Thyroid gland (tissue), 4 donors: ENCODE measurements at regions not wholly inside any gene's neighbourhood (a gene's known extent, or its start where the extent isn't known, plus 50 kb on each side); places are given as distances from the start of the nearest gene placed in this dataset.

Experiments
- DNase-seq, 2 donors: peaks; one replicate each; pipeline ENCODE4 v3.0.0-alpha.2; 2019
- H3K27ac ChIP-seq, 3 donors: fragments of 200-600 bp; sonication (generic); 1 replicate in 2 of 3; 2 replicates in 1 of 3; pipeline ENCODE4 v1.5.1; 2016 to 2019; ENCODE audit warnings: mild to moderate bottlenecking in 1 of 3, moderate library complexity in 1 of 3
- H3K27me3 ChIP-seq: fragments of 200-600 bp; sonication (generic); one replicate; pipeline ENCODE4 v1.5.1; 2019
- H3K36me3 ChIP-seq, 2 donors: fragments of 200-600 bp; sonication (generic); one replicate each; pipeline ENCODE4 v1.5.1; 2016 to 2019
- H3K4me1 ChIP-seq, 2 donors: fragments of 200-600 bp; sonication (generic); one replicate each; pipeline ENCODE4 v1.5.1; 2017 to 2019
- H3K4me3 ChIP-seq, 3 donors: fragments of 200-600 bp; sonication (generic); replicated peaks in 1 of 3; 1 replicate in 2 of 3; 2 replicates in 1 of 3; pipeline ENCODE4 v1.5.1; 2016; ENCODE audit warnings: mild to moderate bottlenecking in 1 of 3
- H3K9me3 ChIP-seq: fragments of 200-600 bp; sonication (generic); one replicate; pipeline ENCODE4 v1.5.1; 2017
- CTCF ChIP-seq, 6 experiments: fragments of 200-600 bp in 3 of 6; fragments of 450-650 bp in 3 of 6; sonication (generic) in 3 of 6; IDR thresholded peaks; one replicate each; pipeline ENCODE4 v1.5.1; 2016 to 2019; ENCODE audit warnings: antibody characterized with exemption in 6 of 6, mild to moderate bottlenecking in 2 of 6, inconsistent platforms in 1 of 6, moderate library complexity in 1 of 6
- POLR2A ChIP-seq, 2 donors: fragments of 450-650 bp; IDR thresholded peaks; one replicate each; pipeline ENCODE4 v1.6.1; 2017; ENCODE audit warnings: antibody characterized with exemption in 2 of 2, mild to moderate bottlenecking in 2 of 2, moderate library complexity in 1 of 2
- WGBS, 2 donors: methylation state at CpG; one replicate each; pipeline ENCODE4 v1.1.5; 2017; 5-methylcytosine and 5-hydroxymethylcytosine counted together
- intact Hi-C: fragments of 100-400 bp; cut with DNase I; formaldehyde crosslinking; loops from one replicate; pipeline ENCODE4 v1.15.1; 2023

DNA sequence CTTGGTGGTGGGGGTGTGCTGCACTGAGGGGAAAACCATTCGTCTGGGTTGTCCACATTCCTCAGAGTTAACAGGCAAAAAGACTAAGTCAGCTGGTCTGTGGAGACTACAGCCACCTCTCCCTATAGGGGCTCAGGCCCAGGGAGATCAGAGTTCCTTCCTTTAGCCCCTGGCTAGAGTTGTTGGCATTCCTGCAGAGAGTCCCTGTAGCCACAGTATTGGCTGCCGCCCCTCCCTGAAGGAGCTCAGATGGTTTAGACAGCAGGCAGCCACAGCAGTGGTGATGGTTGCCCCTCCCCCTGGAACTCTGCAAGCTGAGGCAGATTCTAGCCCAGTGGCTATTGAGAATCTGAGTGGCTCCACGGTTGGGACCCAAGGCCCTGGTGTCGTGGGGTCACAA is 1072.5 kb upstream of the ATXN7L3B start:
- H3K36me3 ChIP-seq: no peaks in the 10 kb centered on the region

GRCh38 chr12:73486256-73486655 is 1051.4 kb upstream of the ATXN7L3B start:
- Histone ChIP-seq H3K27me3 (no peaks in the 10 kb centered on the region), H3K4me1 (no peaks in the 10 kb centered on the region), H3K27ac (no peak overlapping the region), H3K9me3 (no peaks in the 10 kb centered on the region), H3K36me3 (no peaks in the 10 kb centered on the region), H3K4me3 (no peak overlapping the region)
- no peak for DNase-seq
- intact Hi-C loops: no loop called here
- no peak for TF ChIP-seq POLR2A (IDR thresholded peaks at IDR 0.05)
- TF ChIP-seq CTCF (IDR thresholded peaks at IDR 0.05): no peak

More for the DNA sequence above, 1072.5 kb upstream of the ATXN7L3B start:
- intact Hi-C loops: no loop called here
- Histone ChIP-seq H3K4me3 (no peak overlapping the region), H3K9me3 (no peaks in the 10 kb centered on the region), H3K4me1 (no peaks in the 10 kb centered on the region), H3K27ac (no peak overlapping the region), H3K27me3 (no peaks in the 10 kb centered on the region)
- DNase-seq: no peak
- no peak for TF ChIP-seq POLR2A (IDR thresholded peaks at IDR 0.05)
- no peak for TF ChIP-seq CTCF (IDR thresholded peaks at IDR 0.05)
- WGBS, 2 donors: 24 to 45% methylated on average over 2 to 4 of the region's 4 CpGs

DNA sequence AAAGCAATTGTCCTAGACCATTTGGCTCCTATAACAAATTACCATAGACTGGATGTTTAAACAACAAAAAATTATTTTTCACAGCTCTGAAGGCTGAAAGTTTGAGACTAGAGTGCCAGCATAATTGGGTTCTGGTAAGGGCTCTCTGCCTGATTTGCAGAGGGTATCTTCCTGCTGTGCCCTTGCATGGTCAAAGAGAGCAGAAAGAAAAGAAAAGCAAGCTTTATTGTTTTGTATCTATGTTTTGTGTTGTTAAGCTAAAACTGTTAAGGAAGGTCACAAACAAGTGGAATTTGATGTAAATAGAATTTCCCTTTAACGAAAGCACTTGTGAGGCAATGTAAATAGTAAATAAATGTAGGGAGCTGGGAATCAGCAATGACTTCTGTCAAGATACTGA is 1031.0 kb upstream of the ATXN7L3B start:
- H3K4me1 ChIP-seq: no peaks in the 10 kb centered on the region
- TF ChIP-seq POLR2A (IDR thresholded peaks at IDR 0.05): no peak
- no peak for TF ChIP-seq CTCF (IDR thresholded peaks at IDR 0.05)

DNA sequence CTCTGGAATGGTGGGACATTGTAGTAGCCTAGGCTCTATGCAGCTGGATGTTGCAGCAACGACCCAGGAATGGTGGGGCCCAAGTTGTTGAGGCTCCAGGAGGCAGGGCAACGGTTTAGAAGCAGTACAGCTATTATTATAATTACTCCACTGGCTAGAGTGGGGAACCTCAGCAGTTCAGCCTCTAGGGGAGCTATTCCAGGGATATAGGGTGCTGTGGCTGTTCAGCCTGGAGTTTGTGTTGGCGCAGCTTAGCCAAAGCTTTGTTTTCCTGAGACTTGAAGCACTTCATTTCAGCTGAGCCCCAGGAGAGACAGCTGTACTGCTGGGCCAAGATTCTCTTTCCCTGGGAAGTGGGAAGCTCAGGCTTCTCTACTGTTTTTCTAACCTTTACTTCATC is 1023.0 kb upstream of the ATXN7L3B start:
- 73 to 81% methylated on average over 3 of the region's 3 CpGs for WGBS, 2 donors
- DNase-seq: no peak
- no peak overlapping the region for H3K27ac ChIP-seq
- H3K9me3 ChIP-seq: no peaks in the 10 kb centered on the region
- H3K4me1 ChIP-seq: no peaks in the 10 kb centered on the region
- no peaks in the 10 kb centered on the region for H3K36me3 ChIP-seq
- H3K4me3 ChIP-seq: no peak overlapping the region
- no peak for TF ChIP-seq POLR2A (IDR thresholded peaks at IDR 0.05)
- TF ChIP-seq CTCF (IDR thresholded peaks at IDR 0.05): no peak
- H3K27me3 ChIP-seq: no peaks in the 10 kb centered on the region
- intact Hi-C loops: no loop called here

More for the DNA sequence above, 1031.0 kb upstream of the ATXN7L3B start:
- intact Hi-C loops: no loop called here
- no peak overlapping the region for H3K4me3 ChIP-seq
- WGBS, 2 donors: 52 to 72% methylated on average over 1 of the region's 1 CpG
- no peak overlapping the region for H3K27ac ChIP-seq
- DNase-seq: no peak
- H3K36me3 ChIP-seq: no peaks in the 10 kb centered on the region
- no peaks in the 10 kb centered on the region for H3K27me3 ChIP-seq
- no peaks in the 10 kb centered on the region for H3K9me3 ChIP-seq

GRCh38 chr12:73517859-73518258 is 1019.8 kb upstream of the ATXN7L3B start:
- 0% methylated on average over 1 of the region's 1 CpG for WGBS, 2 donors
- no peaks in the 10 kb centered on the region for H3K36me3 ChIP-seq
- H3K27me3 ChIP-seq: no peaks in the 10 kb centered on the region
- H3K4me1 ChIP-seq: no peaks in the 10 kb centered on the region
- no peaks in the 10 kb centered on the region for H3K9me3 ChIP-seq
- no peak for DNase-seq
- no peak for TF ChIP-seq POLR2A (IDR thresholded peaks at IDR 0.05)
- no peak for TF ChIP-seq CTCF (IDR thresholded peaks at IDR 0.05)
- H3K27ac ChIP-seq: no peak overlapping the region
- intact Hi-C loops: no loop called here
- H3K4me3 ChIP-seq: no peak overlapping the region
